ENCODE measurements at regions not wholly inside any gene's neighbourhood (a gene's known extent, or its start where the extent isn't known, plus 50 kb on each side); places are given as distances from the start of the nearest gene placed in this dataset.

GRCh38 chr2:118738106-118738505 lies 109.3 kb downstream of the EN1 start:
- Histone ChIP-seq H3K4me1 (ENCODE audit: insufficient read depth) (no peaks in the 10 kb centered on the region), H3K27ac (no peak overlapping the region), H3K36me3 (no peaks in the 10 kb centered on the region), H3K4me3 (no peak overlapping the region), H3K27me3 (no peaks in the 10 kb centered on the region), H3K9me3 (no peaks in the 10 kb centered on the region)
- 81 to 95% (median 91%) methylated on average over 3 of the region's 3 CpGs for WGBS, 3 donors
- no peak for DNase-seq
- TF ChIP-seq POLR2A (IDR thresholded peaks at IDR 0.05): no peak
- TF ChIP-seq CTCF (IDR thresholded peaks at IDR 0.05): no peak
- TF ChIP-seq EP300 (IDR thresholded peaks at IDR 0.05): no peak
- intact Hi-C loops (cut with DNase I): no loop called here

- 74 to 80% (median 78%) methylated on average over 5 of the region's 5 CpGs for WGBS, 3 donors
- no peaks in the 10 kb centered on the region for H3K36me3 ChIP-seq
- intact Hi-C loops (cut with DNase I): no loop called here
- H3K27me3 ChIP-seq: no peaks in the 10 kb centered on the region
- no peak for DNase-seq
- no peak for TF ChIP-seq POLR2A (IDR thresholded peaks at IDR 0.05)
- TF ChIP-seq EP300 (IDR thresholded peaks at IDR 0.05): no peak
- TF ChIP-seq CTCF (IDR thresholded peaks at IDR 0.05): no peak
- H3K27ac ChIP-seq: no peak overlapping the region
- no peaks in the 10 kb centered on the region for H3K4me1 ChIP-seq (ENCODE audit: insufficient read depth)
- H3K9me3 ChIP-seq: no peaks in the 10 kb centered on the region
- no peak overlapping the region for H3K4me3 ChIP-seq
Measured at GRCh38 chr2:118737684-118738083, 109.8 kb downstream of the EN1 start.

- intact Hi-C loops (cut with DNase I): no loop called here
- H3K4me3 ChIP-seq: no peak overlapping the region
- WGBS, 3 donors: 69 to 84% (median 78%) methylated on average over 3 of the region's 3 CpGs
- no peak overlapping the region for H3K27ac ChIP-seq
- no peaks in the 10 kb centered on the region for H3K27me3 ChIP-seq
- no peaks in the 10 kb centered on the region for H3K36me3 ChIP-seq
- TF ChIP-seq CTCF (IDR thresholded peaks at IDR 0.05) (no peak), POLR2A (IDR thresholded peaks at IDR 0.05) (no peak), EP300 (IDR thresholded peaks at IDR 0.05) (no peak)
- no peaks in the 10 kb centered on the region for H3K4me1 ChIP-seq (ENCODE audit: insufficient read depth)
- DNase-seq: no peak
- H3K9me3 ChIP-seq: peaks cover 0 to 3% of the 10 kb centered on the region in 2 donors
Measured at GRCh38 chr2:118732432-118732831, 115.0 kb downstream of the EN1 start.

- Histone ChIP-seq H3K4me1 (ENCODE audit: insufficient read depth) (no peaks in the 10 kb centered on the region), H3K27me3 (no peaks in the 10 kb centered on the region), H3K9me3 (peaks cover 0 to 5% of the 10 kb centered on the region in 2 donors), H3K4me3 (no peak overlapping the region), H3K36me3 (no peaks in the 10 kb centered on the region), H3K27ac (no peak overlapping the region)
- no peak for DNase-seq
- TF ChIP-seq CTCF (IDR thresholded peaks at IDR 0.05): no peak
- TF ChIP-seq EP300 (IDR thresholded peaks at IDR 0.05): no peak
- TF ChIP-seq POLR2A (IDR thresholded peaks at IDR 0.05): no peak
- WGBS, 3 donors: 33 to 39% (median 38%) methylated on average over 1 of the region's 1 CpG
- intact Hi-C loops (cut with DNase I): no loop called here
Measured at GRCh38 chr2:118731413-118731812, 116.0 kb downstream of the EN1 start.

GRCh38 chr2:118730405-118730804 lies 117.0 kb downstream of the EN1 start:
- no peaks in the 10 kb centered on the region for H3K4me1 ChIP-seq (ENCODE audit: insufficient read depth)
- H3K9me3 ChIP-seq: peaks cover 0 to 5% of the 10 kb centered on the region in 2 donors
- H3K27ac ChIP-seq: no peak overlapping the region
- 43 to 55% (median 44%) methylated on average over 3 of the region's 3 CpGs for WGBS, 3 donors
- TF ChIP-seq EP300 (IDR thresholded peaks at IDR 0.05): no peak
- no peak for TF ChIP-seq CTCF (IDR thresholded peaks at IDR 0.05)
- no peak for TF ChIP-seq POLR2A (IDR thresholded peaks at IDR 0.05)
- no peaks in the 10 kb centered on the region for H3K27me3 ChIP-seq
- no peaks in the 10 kb centered on the region for H3K36me3 ChIP-seq
- no peak for DNase-seq
- no peak overlapping the region for H3K4me3 ChIP-seq
- intact Hi-C loops (cut with DNase I): no loop called here

Data from ovary (tissue), 7 donors.